Adrenal gland (tissue), 5 donors: ENCODE measurements at regions not wholly inside any gene's neighbourhood (a gene's known extent, or its start where the extent isn't known, plus 50 kb on each side); places are given as distances from the start of the nearest gene placed in this dataset.

ENCODE experiments used
- POLR2A ChIP-seq, 2 donors: fragments of 450-650 bp; IDR thresholded peaks; one replicate each; pipeline ENCODE4 v1.6.1; 2017; ENCODE audit warnings: antibody characterized with exemption in 2 of 2, mild to moderate bottlenecking in 2 of 2, moderate library complexity in 1 of 2
- TF ChIP-seq, protein P1 (sequence below), 6 experiments: fragments of 450-650 bp in 4 of 6; fragments of 200-600 bp in 2 of 6; sonication (generic) in 1 of 6; IDR thresholded peaks; 1 replicate in 5 of 6; 2 replicates in 1 of 6; pipeline versions ENCODE4 v1.5.1 to v1.8.0; 2016 to 2021; ENCODE audit warnings: antibody characterized with exemption in 6 of 6, mild to moderate bottlenecking in 2 of 6, moderate library complexity in 1 of 6
- donor health status: DM: no; HTN: no; CAD: no.

GRCh38 chr1:57621776-57622175 is 197.9 kb upstream of the DAB1 start:
- TF ChIP-seq, protein P1, sequence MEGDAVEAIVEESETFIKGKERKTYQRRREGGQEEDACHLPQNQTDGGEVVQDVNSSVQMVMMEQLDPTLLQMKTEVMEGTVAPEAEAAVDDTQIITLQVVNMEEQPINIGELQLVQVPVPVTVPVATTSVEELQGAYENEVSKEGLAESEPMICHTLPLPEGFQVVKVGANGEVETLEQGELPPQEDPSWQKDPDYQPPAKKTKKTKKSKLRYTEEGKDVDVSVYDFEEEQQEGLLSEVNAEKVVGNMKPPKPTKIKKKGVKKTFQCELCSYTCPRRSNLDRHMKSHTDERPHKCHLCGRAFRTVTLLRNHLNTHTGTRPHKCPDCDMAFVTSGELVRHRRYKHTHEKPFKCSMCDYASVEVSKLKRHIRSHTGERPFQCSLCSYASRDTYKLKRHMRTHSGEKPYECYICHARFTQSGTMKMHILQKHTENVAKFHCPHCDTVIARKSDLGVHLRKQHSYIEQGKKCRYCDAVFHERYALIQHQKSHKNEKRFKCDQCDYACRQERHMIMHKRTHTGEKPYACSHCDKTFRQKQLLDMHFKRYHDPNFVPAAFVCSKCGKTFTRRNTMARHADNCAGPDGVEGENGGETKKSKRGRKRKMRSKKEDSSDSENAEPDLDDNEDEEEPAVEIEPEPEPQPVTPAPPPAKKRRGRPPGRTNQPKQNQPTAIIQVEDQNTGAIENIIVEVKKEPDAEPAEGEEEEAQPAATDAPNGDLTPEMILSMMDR (IDR thresholded peaks at IDR 0.05), result no peak
- TF ChIP-seq POLR2A (IDR thresholded peaks at IDR 0.05), result no peak
